AG09309 (cell line): ENCODE measurements at regions not wholly inside any gene's neighbourhood (a gene's known extent, or its start where the extent isn't known, plus 50 kb on each side); places are given as distances from the start of the nearest gene placed in this dataset.

ENCODE experiments used
- DNase-seq: peaks from one replicate; pipeline ENCODE4 v3.0.0-alpha.2; 2010; ENCODE audit warnings: low read depth
- H3K4me3 ChIP-seq: 2 replicates; pipeline ENCODE4 v1.5.1; 2011; ENCODE audit warnings: mild to moderate bottlenecking, low read depth, low read length, moderate library complexity; ENCODE audit not compliant: control insufficient read depth
- TF ChIP-seq, protein P1 (sequence below): IDR thresholded peaks from 2 replicates; pipeline ENCODE4 v1.5.1; 2011; ENCODE audit warnings: mild to moderate bottlenecking, low read depth, low read length, inconsistent platforms; ENCODE audit not compliant: insufficient read depth, control insufficient read depth; ENCODE audit errors: missing control alignments

- DNase-seq: no peak
- H3K4me3 ChIP-seq: no peak overlapping the region
- TF ChIP-seq, protein P1, sequence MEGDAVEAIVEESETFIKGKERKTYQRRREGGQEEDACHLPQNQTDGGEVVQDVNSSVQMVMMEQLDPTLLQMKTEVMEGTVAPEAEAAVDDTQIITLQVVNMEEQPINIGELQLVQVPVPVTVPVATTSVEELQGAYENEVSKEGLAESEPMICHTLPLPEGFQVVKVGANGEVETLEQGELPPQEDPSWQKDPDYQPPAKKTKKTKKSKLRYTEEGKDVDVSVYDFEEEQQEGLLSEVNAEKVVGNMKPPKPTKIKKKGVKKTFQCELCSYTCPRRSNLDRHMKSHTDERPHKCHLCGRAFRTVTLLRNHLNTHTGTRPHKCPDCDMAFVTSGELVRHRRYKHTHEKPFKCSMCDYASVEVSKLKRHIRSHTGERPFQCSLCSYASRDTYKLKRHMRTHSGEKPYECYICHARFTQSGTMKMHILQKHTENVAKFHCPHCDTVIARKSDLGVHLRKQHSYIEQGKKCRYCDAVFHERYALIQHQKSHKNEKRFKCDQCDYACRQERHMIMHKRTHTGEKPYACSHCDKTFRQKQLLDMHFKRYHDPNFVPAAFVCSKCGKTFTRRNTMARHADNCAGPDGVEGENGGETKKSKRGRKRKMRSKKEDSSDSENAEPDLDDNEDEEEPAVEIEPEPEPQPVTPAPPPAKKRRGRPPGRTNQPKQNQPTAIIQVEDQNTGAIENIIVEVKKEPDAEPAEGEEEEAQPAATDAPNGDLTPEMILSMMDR: no peak
Observed at GRCh38 chr9:107694390-107694789, 204.8 kb upstream of the KLF4 start.

- no peak for DNase-seq
- TF ChIP-seq, protein P1: no peak
- no peak overlapping the region for H3K4me3 ChIP-seq
Observed at GRCh38 chr9:107693625-107694326, 204.2 kb upstream of the KLF4 start.

- DNase-seq: no peak
- no peak overlapping the region for H3K4me3 ChIP-seq
- TF ChIP-seq, protein P1: no peak
Observed at GRCh38 chr9:107691664-107692063, 202.1 kb upstream of the KLF4 start.

DNA sequence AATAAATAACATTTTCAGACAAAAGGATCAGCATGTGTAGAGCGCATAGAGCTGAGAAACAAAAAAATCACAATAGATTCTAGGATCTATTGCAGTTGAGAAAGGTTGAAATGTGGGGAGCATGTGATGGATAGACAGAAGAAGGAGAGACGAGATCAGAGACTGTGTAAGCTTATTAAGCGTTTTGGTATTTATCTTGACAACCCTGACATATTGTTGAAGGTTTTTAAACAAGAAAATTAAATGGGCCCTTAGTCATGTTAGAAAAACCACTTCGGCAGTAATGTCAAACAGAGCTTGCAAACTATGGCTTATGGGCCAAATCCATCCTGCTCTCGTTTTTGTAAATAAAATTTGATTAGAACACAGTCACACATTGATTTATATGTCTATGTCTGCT, 200.5 kb upstream of the KLF4 start:
- no peak for DNase-seq
- no peak overlapping the region for H3K4me3 ChIP-seq
- TF ChIP-seq, protein P1: no peak

DNA sequence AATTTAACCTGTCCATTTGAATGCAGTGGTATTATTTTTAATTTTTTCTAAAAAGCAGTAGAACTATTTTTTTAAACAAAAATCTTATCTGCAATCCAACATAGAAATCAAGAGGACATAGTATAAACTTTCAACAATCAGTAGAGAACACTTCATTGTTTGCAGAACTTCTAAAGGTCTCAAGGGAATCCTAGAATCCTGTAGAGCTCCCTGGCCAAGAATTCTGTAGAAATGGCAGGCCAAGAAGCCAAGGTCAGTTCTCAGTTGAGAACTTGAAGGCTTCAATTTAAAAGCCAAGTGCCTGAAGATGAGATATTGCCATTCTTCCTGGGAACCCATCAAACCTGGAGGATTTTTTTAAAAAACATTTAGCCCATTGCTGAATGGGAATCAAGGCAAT, 199.2 kb upstream of the KLF4 start:
- DNase-seq: no peak
- TF ChIP-seq, protein P1: no peak

GRCh38 chr9:107685901-107686300, 196.3 kb upstream of the KLF4 start:
- no peak for DNase-seq
- H3K4me3 ChIP-seq: no peak overlapping the region
- TF ChIP-seq, protein P1: no peak

More for the DNA sequence above, 199.2 kb upstream of the KLF4 start:
- H3K4me3 ChIP-seq: no peak overlapping the region
